Vagina (tissue), 2 donors: ENCODE measurements at regions not wholly inside any gene's neighbourhood (a gene's known extent, or its start where the extent isn't known, plus 50 kb on each side); places are given as distances from the start of the nearest gene placed in this dataset.

Experiments
- DNase-seq, 2 donors: peaks; one replicate each; pipeline ENCODE4 v3.0.0-alpha.2; 2017; ENCODE audit errors: extremely low spot score in 2 of 2
- H3K27ac ChIP-seq: fragments of 200-600 bp; sonication (generic); one replicate; pipeline ENCODE4 v1.5.1; 2019
- H3K27me3 ChIP-seq: fragments of 200-600 bp; sonication (generic); one replicate; pipeline ENCODE4 v1.5.1; 2019
- H3K36me3 ChIP-seq, 2 donors: fragments of 200-600 bp; sonication (generic); one replicate each; pipeline ENCODE4 v1.5.1; 2017 to 2019
- H3K4me1 ChIP-seq: fragments of 200-600 bp; sonication (generic); one replicate; pipeline ENCODE4 v1.5.1; 2019
- H3K4me3 ChIP-seq, 2 donors: fragments of 200-600 bp; sonication (generic); 1 replicate in 1 of 2; 2 replicates in 1 of 2; pipeline ENCODE4 v1.5.1; 2016 to 2019
- H3K9me3 ChIP-seq: fragments of 200-600 bp; sonication (generic); one replicate; pipeline ENCODE4 v1.5.1; 2019
- POLR2A ChIP-seq, 2 donors: fragments of 450-650 bp; IDR thresholded peaks; one replicate each; pipeline ENCODE4 v1.6.1; 2017; ENCODE audit warnings: antibody characterized with exemption in 2 of 2, mild to moderate bottlenecking in 2 of 2, moderate library complexity in 2 of 2
- POLR2AphosphoS5 ChIP-seq, 2 donors: sonication (generic); formaldehyde crosslinking; IDR thresholded peaks; one replicate each; pipeline ENCODE4 v1.9.0; 2017; ENCODE audit warnings: antibody characterized with exemption in 2 of 2, mild to moderate bottlenecking in 2 of 2, low read depth in 1 of 2; ENCODE audit not compliant: insufficient read depth in 1 of 2
- intact Hi-C: fragments of 100-400 bp; cut with DNase I; formaldehyde crosslinking; loops from one replicate; pipeline ENCODE4 v1.15.1; 2023
- TF ChIP-seq, protein P1 (sequence below), 3 experiments: fragments of 450-650 bp in 2 of 3; fragments of 200-600 bp in 1 of 3; sonication (generic) in 1 of 3; IDR thresholded peaks; one replicate each; pipeline ENCODE4 v1.5.1; 2017 to 2019; ENCODE audit warnings: antibody characterized with exemption in 3 of 3, mild to moderate bottlenecking in 2 of 3, moderate library complexity in 2 of 3

DNA sequence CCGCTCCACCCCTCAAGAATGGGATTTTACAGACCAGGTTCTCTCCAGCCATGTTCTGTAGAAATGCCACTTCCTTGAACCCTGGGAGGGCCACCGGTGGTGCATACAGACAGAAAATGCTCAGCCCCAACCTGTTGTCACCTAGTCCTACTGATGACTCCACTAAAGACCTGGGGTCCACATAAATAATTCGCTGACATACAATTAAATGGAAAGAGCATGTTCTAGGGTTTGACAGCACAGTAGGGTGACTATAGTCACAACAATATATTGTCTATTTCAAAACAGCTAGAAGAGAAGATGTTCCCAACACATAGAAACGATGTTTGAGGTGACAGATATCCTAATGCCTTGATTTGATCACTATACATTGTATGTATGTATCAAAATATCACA is 155.6 kb upstream of the NEBL start:
- no peaks in the 10 kb centered on the region for H3K9me3 ChIP-seq
- intact Hi-C loops: no loop called here
- H3K4me1 ChIP-seq: no peaks in the 10 kb centered on the region
- no peaks in the 10 kb centered on the region for H3K27me3 ChIP-seq
- no peak for TF ChIP-seq POLR2A (IDR thresholded peaks at IDR 0.05)
- no peak overlapping the region for H3K27ac ChIP-seq
- H3K36me3 ChIP-seq: no peaks in the 10 kb centered on the region
- H3K4me3 ChIP-seq: no peak overlapping the region
- DNase-seq: no peak

DNA sequence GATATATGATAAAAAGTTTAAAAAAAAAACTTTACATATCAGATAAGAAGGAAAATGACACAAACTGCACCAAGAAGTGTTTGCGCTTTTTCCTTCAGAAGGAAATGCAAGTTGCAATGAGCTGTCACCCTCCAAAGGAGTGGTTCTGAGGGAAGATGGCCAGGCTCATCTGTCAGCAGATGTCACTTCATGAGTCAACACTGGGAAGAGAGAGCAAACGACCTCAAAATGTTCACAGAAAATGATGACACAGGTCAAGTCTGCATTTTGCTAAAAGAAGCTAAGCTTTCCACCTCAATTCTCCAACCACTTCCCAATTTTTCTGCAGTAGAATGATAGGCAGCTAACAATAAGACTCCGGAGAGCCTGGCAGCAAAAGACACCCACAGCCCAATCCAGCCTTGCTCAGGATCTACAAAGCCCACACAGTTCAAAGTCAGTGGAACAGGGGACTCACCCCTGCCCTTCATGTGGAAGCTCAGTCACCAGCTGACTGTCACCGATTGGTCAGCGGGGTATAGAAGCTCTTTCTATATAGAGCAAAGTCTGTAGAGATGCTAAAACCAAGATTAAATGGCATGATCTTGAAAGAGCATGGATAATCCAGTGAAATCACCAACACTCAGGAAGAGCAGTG is 155.1 kb upstream of the NEBL start:
- Histone ChIP-seq H3K36me3 (no peaks in the 10 kb centered on the region), H3K4me3 (no peak overlapping the region), H3K4me1 (no peaks in the 10 kb centered on the region), H3K27me3 (no peaks in the 10 kb centered on the region), H3K9me3 (no peaks in the 10 kb centered on the region), H3K27ac (no peak overlapping the region)
- TF ChIP-seq POLR2AphosphoS5 (IDR thresholded peaks at IDR 0.05; ENCODE audit: insufficient read depth in 1 of 2, low read depth in 1 of 2) (no peak), POLR2A (IDR thresholded peaks at IDR 0.05) (no peak)
- TF ChIP-seq, protein P1, sequence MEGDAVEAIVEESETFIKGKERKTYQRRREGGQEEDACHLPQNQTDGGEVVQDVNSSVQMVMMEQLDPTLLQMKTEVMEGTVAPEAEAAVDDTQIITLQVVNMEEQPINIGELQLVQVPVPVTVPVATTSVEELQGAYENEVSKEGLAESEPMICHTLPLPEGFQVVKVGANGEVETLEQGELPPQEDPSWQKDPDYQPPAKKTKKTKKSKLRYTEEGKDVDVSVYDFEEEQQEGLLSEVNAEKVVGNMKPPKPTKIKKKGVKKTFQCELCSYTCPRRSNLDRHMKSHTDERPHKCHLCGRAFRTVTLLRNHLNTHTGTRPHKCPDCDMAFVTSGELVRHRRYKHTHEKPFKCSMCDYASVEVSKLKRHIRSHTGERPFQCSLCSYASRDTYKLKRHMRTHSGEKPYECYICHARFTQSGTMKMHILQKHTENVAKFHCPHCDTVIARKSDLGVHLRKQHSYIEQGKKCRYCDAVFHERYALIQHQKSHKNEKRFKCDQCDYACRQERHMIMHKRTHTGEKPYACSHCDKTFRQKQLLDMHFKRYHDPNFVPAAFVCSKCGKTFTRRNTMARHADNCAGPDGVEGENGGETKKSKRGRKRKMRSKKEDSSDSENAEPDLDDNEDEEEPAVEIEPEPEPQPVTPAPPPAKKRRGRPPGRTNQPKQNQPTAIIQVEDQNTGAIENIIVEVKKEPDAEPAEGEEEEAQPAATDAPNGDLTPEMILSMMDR (IDR thresholded peaks at IDR 0.05): no peak
- DNase-seq: no peak
- intact Hi-C loops: no loop called here

DNA sequence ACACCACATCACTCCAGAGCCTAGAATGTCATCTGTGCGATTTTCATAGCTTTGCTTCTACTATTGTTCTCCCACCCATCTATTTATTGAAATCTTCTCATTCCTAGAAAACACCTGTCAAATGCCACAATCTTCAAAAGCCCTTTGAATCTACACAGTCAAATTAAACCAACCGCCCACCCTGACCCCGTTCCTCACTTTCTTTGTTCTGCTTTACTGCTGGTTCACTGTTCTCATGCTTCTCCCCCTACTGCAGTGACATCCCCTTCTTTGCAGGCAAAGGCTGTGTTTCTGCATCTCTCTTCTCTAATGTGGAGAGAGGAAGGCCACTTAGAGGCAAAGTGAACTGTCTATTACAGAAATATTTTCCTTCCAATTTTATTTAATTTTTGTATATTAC is 152.4 kb upstream of the NEBL start:
- H3K36me3 ChIP-seq: no peaks in the 10 kb centered on the region
- no peak overlapping the region for H3K4me3 ChIP-seq
- no peaks in the 10 kb centered on the region for H3K4me1 ChIP-seq
- intact Hi-C loops: no loop called here
- no peaks in the 10 kb centered on the region for H3K9me3 ChIP-seq
- TF ChIP-seq, protein P1 (IDR thresholded peaks at IDR 0.05): no peak
- TF ChIP-seq POLR2A (IDR thresholded peaks at IDR 0.05) (no peak), POLR2AphosphoS5 (IDR thresholded peaks at IDR 0.05; ENCODE audit: insufficient read depth in 1 of 2, low read depth in 1 of 2) (no peak)
- no peaks in the 10 kb centered on the region for H3K27me3 ChIP-seq
- no peak overlapping the region for H3K27ac ChIP-seq
- no peak for DNase-seq

DNA sequence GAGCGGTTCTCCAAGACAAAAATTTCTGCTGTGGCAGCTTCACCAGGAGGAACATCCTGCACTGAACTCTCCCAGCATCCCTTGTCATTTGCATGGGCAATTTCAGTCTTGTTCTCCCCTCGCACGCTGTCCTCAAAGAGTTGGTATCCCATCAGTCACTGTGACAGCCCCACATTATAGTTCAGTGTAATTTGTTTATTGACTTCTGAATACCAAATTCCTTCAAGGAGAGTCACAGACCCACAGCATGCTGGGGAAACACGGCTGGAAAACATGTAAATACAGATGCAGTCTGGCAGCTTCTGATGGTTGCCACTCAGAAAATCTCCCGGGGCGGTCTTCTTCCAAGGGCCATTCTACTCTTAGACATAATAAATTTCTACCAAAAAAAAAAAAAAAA is 151.0 kb upstream of the NEBL start:
- Histone ChIP-seq H3K4me3 (no peak overlapping the region), H3K27me3 (no peaks in the 10 kb centered on the region), H3K27ac (no peak overlapping the region), H3K36me3 (no peaks in the 10 kb centered on the region), H3K4me1 (no peaks in the 10 kb centered on the region), H3K9me3 (no peaks in the 10 kb centered on the region)
- intact Hi-C loops: no loop called here
- DNase-seq: no peak
- TF ChIP-seq POLR2A (IDR thresholded peaks at IDR 0.05) (no peak), POLR2AphosphoS5 (IDR thresholded peaks at IDR 0.05; ENCODE audit: insufficient read depth in 1 of 2, low read depth in 1 of 2) (no peak)
- TF ChIP-seq, protein P1 (IDR thresholded peaks at IDR 0.05): no peak

DNA sequence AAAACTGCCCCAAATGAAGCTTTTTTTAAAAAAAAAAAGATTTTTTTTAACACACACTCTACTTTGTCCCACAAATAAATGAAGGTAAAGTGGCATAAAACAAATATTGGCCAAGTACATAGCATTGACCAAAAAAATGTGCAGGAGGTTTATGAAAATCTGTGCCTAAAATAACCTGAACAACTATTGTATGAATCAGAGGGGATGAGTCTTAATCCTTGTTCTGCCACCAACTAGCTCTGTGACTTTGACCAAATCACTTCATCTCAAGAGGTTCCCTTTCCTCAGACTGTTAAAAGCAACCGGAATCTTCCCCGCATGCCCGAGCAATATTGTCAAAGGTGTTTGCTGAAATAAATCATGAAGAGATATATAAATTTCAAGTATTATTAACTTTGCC is 150.4 kb upstream of the NEBL start:
- H3K4me1 ChIP-seq: no peaks in the 10 kb centered on the region
- H3K9me3 ChIP-seq: no peaks in the 10 kb centered on the region
- H3K27ac ChIP-seq: no peak overlapping the region
- DNase-seq: no peak
- H3K4me3 ChIP-seq: no peak overlapping the region
- TF ChIP-seq POLR2A (IDR thresholded peaks at IDR 0.05) (no peak), POLR2AphosphoS5 (IDR thresholded peaks at IDR 0.05; ENCODE audit: insufficient read depth in 1 of 2, low read depth in 1 of 2) (no peak)
- TF ChIP-seq, protein P1 (IDR thresholded peaks at IDR 0.05): no peak
- intact Hi-C loops: no loop called here
- no peaks in the 10 kb centered on the region for H3K36me3 ChIP-seq
- H3K27me3 ChIP-seq: no peaks in the 10 kb centered on the region
